CD14-positive monocyte (primary cell): ENCODE measurements at regions not wholly inside any gene's neighbourhood (a gene's known extent, or its start where the extent isn't known, plus 50 kb on each side); places are given as distances from the start of the nearest gene placed in this dataset.

Experiments used
- DNase-seq, 3 donors: peaks; one replicate each; pipeline ENCODE4 v3.0.0-alpha.2; 2011 to 2022
- H2AFZ ChIP-seq: 2 replicates; pipeline ENCODE4 v1.6.0; 2012; ENCODE audit warnings: mild to moderate bottlenecking, low read depth, low read length, inconsistent platforms; ENCODE audit not compliant: insufficient read depth, poor library complexity, severe bottlenecking
- H3K27ac ChIP-seq, 2 donors: 1 replicate in 1 of 2; 2 replicates in 1 of 2; pipeline ENCODE4 v1.5.1; 2012 to 2013; ENCODE audit warnings: low read length in 2 of 2, control low read depth in 1 of 2, inconsistent platforms in 1 of 2, low read depth in 1 of 2, mild to moderate bottlenecking in 1 of 2
- H3K27me3 ChIP-seq, 2 donors: one replicate each; pipeline versions ENCODE4 v1.6.0 to v1.6.1; 2011 to 2013; ENCODE audit warnings: low read length in 2 of 2; ENCODE audit not compliant: control insufficient read depth in 2 of 2, insufficient read depth in 2 of 2
- H3K36me3 ChIP-seq, 2 donors: replicated peaks in 1 of 2; 1 replicate in 1 of 2; 2 replicates in 1 of 2; pipeline versions ENCODE4 v1.5.1 to v1.6.1; 2012 to 2013; ENCODE audit warnings: low read length in 2 of 2, control low read depth in 1 of 2, inconsistent platforms in 1 of 2, mild to moderate bottlenecking in 1 of 2; ENCODE audit not compliant: insufficient read depth in 2 of 2, control insufficient read depth in 1 of 2
- H3K4me1 ChIP-seq, 2 donors: 1 replicate in 1 of 2; 2 replicates in 1 of 2; pipeline versions ENCODE4 v1.5.1 to v1.6.1; 2012 to 2013; ENCODE audit warnings: low read length in 2 of 2, control low read depth in 1 of 2, inconsistent platforms in 1 of 2, mild to moderate bottlenecking in 1 of 2, moderate library complexity in 1 of 2; ENCODE audit not compliant: insufficient read depth in 2 of 2, control insufficient read depth in 1 of 2
- H3K4me2 ChIP-seq: replicated peaks from 2 replicates; pipeline ENCODE3; 2012; ENCODE audit warnings: low read length, moderate library complexity, mild to moderate bottlenecking; ENCODE audit not compliant: poor library complexity, severe bottlenecking; ENCODE audit errors: extremely low read depth
- H3K4me3 ChIP-seq, 3 experiments: fragments of 200-600 bp in 1 of 3; sonication (generic) in 1 of 3; replicated peaks in 1 of 3; 1 replicate in 2 of 3; 2 replicates in 1 of 3; pipeline ENCODE4 v1.5.1; 2011 to 2013; ENCODE audit warnings: low read length in 3 of 3, mild to moderate bottlenecking in 3 of 3, control low read depth in 2 of 3, low read depth in 2 of 3, inconsistent platforms in 1 of 3, moderate library complexity in 1 of 3
- H3K79me2 ChIP-seq: 2 replicates; pipeline ENCODE4 v1.6.0; 2012; ENCODE audit warnings: mild to moderate bottlenecking, control low read depth, inconsistent platforms, low read length, moderate library complexity; ENCODE audit not compliant: insufficient read depth
- H3K9ac ChIP-seq: 2 replicates; pipeline ENCODE4 v1.6.0; 2017; ENCODE audit warnings: low read length, mild to moderate bottlenecking; ENCODE audit not compliant: insufficient read depth, poor library complexity, severe bottlenecking
- H3K9me3 ChIP-seq, 2 donors: replicated peaks in 1 of 2; 1 replicate in 1 of 2; 2 replicates in 1 of 2; pipeline versions ENCODE4 v1.5.1 to v1.6.1; 2012 to 2013; ENCODE audit warnings: low read length in 2 of 2, control low read depth in 1 of 2; ENCODE audit not compliant: control insufficient read depth in 1 of 2, insufficient read depth in 1 of 2
- H4K20me1 ChIP-seq: 2 replicates; pipeline ENCODE4 v1.6.0; 2012; ENCODE audit warnings: mild to moderate bottlenecking, low read length, control low read depth, moderate library complexity; ENCODE audit not compliant: insufficient read depth
- H3K27ac Mint-ChIP-seq, 7 donors: one replicate each; pipeline ENCODE4 v1.8.0; 2020; ENCODE audit warnings: mild to moderate bottlenecking in 7 of 7, mixed read lengths in 7 of 7, moderate library complexity in 6 of 7, inconsistent platforms in 2 of 7
- H3K27me3 Mint-ChIP-seq, 3 donors: one replicate each; pipeline ENCODE4 v1.8.0; 2021 to 2022; ENCODE audit warnings: low read depth in 3 of 3, mild to moderate bottlenecking in 3 of 3, mixed read lengths in 3 of 3, moderate library complexity in 3 of 3, inconsistent platforms in 1 of 3
- H3K36me3 Mint-ChIP-seq, 2 donors: one replicate each; pipeline ENCODE4 v1.8.0; 2020; ENCODE audit warnings: mixed read lengths in 2 of 2, inconsistent platforms in 1 of 2, mild to moderate bottlenecking in 1 of 2
- H3K4me1 Mint-ChIP-seq: one replicate; pipeline ENCODE4 v1.8.0; 2020; ENCODE audit warnings: mild to moderate bottlenecking, mixed read lengths
- H3K4me3 Mint-ChIP-seq, 2 donors: one replicate each; pipeline ENCODE4 v1.8.0; 2020; ENCODE audit warnings: mild to moderate bottlenecking in 2 of 2, mixed read lengths in 2 of 2, moderate library complexity in 1 of 2
- H3K9me3 Mint-ChIP-seq, 7 donors: one replicate each; pipeline ENCODE4 v1.8.0; 2020 to 2022; ENCODE audit warnings: mixed read lengths in 7 of 7, mild to moderate bottlenecking in 6 of 7, moderate library complexity in 6 of 7, inconsistent platforms in 2 of 7
- CTCF ChIP-seq: fragments of 200-600 bp; IDR thresholded peaks from one replicate; pipeline ENCODE4 v1.8.0; 2022; ENCODE audit warnings: antibody characterized with exemption, mild to moderate bottlenecking
- WGBS: methylation state at CpG from one replicate; pipeline ENCODE4 v1.1.5; 2013; ENCODE audit warnings: missing lambda C conversion rate; ENCODE audit not compliant: insufficient coverage; 5-methylcytosine and 5-hydroxymethylcytosine counted together
- intact Hi-C, 2 donors: fragments of 100-400 bp; cut with micrococcal nuclease; formaldehyde crosslinking; loops; one replicate each; pipeline versions ENCODE4 v1.15.0 to v1.15.1; 2023

DNA sequence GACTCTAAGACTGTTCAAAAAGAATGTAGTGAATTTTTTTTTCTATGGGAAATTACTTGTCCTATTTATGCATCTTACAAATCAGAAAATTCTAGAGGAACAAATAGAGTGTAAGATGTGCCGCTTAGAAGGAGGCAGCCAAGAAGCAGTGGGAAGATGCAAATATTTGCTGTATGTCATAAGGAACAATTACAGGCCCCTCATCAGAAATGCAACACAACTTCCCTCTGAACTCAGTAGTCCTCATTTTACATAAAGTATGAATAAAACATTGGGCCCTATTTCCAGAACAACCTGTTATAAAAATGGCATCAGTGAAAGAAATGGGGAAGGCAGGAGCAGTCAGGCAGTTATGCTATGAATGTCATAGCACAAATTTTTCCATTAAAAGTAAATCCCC is 50.7 kb upstream of the SCG2 start:
- Histone ChIP-seq H3K36me3 (no peaks in the 10 kb centered on the region), H3K27ac (no peak overlapping the region), H3K9me3 (no peaks in the 10 kb centered on the region), H3K27me3 (no peaks in the 10 kb centered on the region), H4K20me1 (no peaks in the 10 kb centered on the region), H3K9ac (no peak overlapping the region), H2AFZ (no peak overlapping the region), H3K4me3 (no peak overlapping the region), H3K4me2 (no peak overlapping the region), H3K79me2 (no peaks in the 10 kb centered on the region), H3K4me1 (no peaks in the 10 kb centered on the region)
- no peak for TF ChIP-seq CTCF
- no peak for DNase-seq
- H3K27me3 Mint-ChIP-seq = peaks cover 0 to 5% (median 1%) of the 10 kb centered on the region in 3 donors
- no peaks in the 10 kb centered on the region for H3K36me3 Mint-ChIP-seq
- intact Hi-C loops = no loop called here
- H3K4me3 Mint-ChIP-seq = no peak overlapping the region
- no peaks in the 10 kb centered on the region for H3K4me1 Mint-ChIP-seq
- H3K27ac Mint-ChIP-seq = no peak overlapping the region
- no CpG with 5 or more reads among the region's 1 CpG for WGBS
- peaks cover 0 to 8% (median 4%) of the 10 kb centered on the region in 7 donors for H3K9me3 Mint-ChIP-seq

- H3K36me3 Mint-ChIP-seq = no peaks in the 10 kb centered on the region
- H3K4me1 Mint-ChIP-seq = no peaks in the 10 kb centered on the region
- no peak overlapping the region for H2AFZ ChIP-seq
- no peak for DNase-seq
- H4K20me1 ChIP-seq = no peaks in the 10 kb centered on the region
- no peak overlapping the region for H3K27ac Mint-ChIP-seq
- H3K4me3 ChIP-seq = no peak overlapping the region
- H3K9me3 ChIP-seq = no peaks in the 10 kb centered on the region
- no peaks in the 10 kb centered on the region for H3K36me3 ChIP-seq
- peaks cover 0 to 5% (median 2%) of the 10 kb centered on the region in 3 donors for H3K27me3 Mint-ChIP-seq
- no peak overlapping the region for H3K27ac ChIP-seq
- H3K9me3 Mint-ChIP-seq = peaks cover 0 to 4% (median 3%) of the 10 kb centered on the region in 7 donors
- intact Hi-C loops = no loop called here
- H3K4me1 ChIP-seq = no peaks in the 10 kb centered on the region
- no peaks in the 10 kb centered on the region for H3K79me2 ChIP-seq
- H3K4me2 ChIP-seq = no peak overlapping the region
- no peak for TF ChIP-seq CTCF
- WGBS = 100% methylated on average over 1 of the region's 1 CpG
- H3K4me3 Mint-ChIP-seq = no peak overlapping the region
- no peaks in the 10 kb centered on the region for H3K27me3 ChIP-seq
- H3K9ac ChIP-seq = no peak overlapping the region
Observed at GRCh38 chr2:223652122-223652521, 50.0 kb upstream of the SCG2 start.
